ENCODE measurements at regions not wholly inside any gene's neighbourhood (a gene's known extent, or its start where the extent isn't known, plus 50 kb on each side); places are given as distances from the start of the nearest gene placed in this dataset.

DNA sequence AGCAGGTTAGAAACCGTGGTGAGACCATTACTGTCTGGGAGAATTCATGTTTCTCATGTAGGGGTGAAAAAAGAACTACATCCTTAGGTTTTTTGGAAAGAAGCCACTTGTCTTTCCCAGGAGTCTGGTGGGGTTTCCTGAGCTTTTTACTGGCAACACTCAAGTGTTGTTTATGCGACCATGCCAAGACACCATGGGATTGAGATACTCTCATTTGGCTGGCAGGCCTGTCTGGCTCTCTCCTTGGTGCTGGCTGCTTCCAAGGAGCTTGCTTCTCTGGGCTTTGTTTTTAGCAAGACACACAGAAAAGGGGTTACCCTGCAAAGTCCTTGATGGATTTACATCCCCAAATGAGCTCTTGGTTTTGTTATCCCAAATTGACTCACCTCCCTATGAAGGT is 80.9 kb upstream of the ISL1 start:
- no peaks in the 10 kb centered on the region for H4K20me1 ChIP-seq (ENCODE audit: control insufficient read depth, insufficient read depth, insufficient read length)
- H3K4me2 ChIP-seq (ENCODE audit: insufficient read depth, insufficient read length, low read length) = no peak overlapping the region
- H3K9ac ChIP-seq (ENCODE audit: extremely low read depth, insufficient read length, low read length) = no peak overlapping the region
- no peak overlapping the region for H2BK20ac ChIP-seq (ENCODE audit: low read depth, low read length, poor library complexity, severe bottlenecking)
- H3K23me2 ChIP-seq (ENCODE audit: insufficient read length, low read depth, low read length, poor library complexity, severe bottlenecking) = no peaks in the 10 kb centered on the region
- Mint-ChIP-seq H3K4me1 (no peaks in the 10 kb centered on the region), H3K4me3 (no peak overlapping the region), H3K36me3 (ENCODE audit: insufficient read depth in 1 of 3, low read depth in 3 of 3) (peaks cover 13 to 41% (median 23%) of the 10 kb centered on the region in 3 experiments), H3K27ac (no peak overlapping the region), H3K9me3 (peaks cover 40 to 42% of the 10 kb centered on the region in 2 experiments), H3K27me3 (ENCODE audit: low read depth) (no peaks in the 10 kb centered on the region)
- no peak overlapping the region for H2AFZ ChIP-seq (ENCODE audit: low read length)
- no peak overlapping the region for H3K56ac ChIP-seq (ENCODE audit: insufficient read length, low read depth, low read length)
- H3T11ph ChIP-seq (ENCODE audit: low read length) = no peak overlapping the region
- H3K4ac ChIP-seq (ENCODE audit: low read depth, low read length) = no peak overlapping the region
- no peak overlapping the region for H2BK5ac ChIP-seq (ENCODE audit: insufficient read length, low read length)
- H4K5ac ChIP-seq (ENCODE audit: insufficient read length, low read depth, low read length) = no peak overlapping the region
- no CpG with 5 or more reads among the region's 2 CpGs for WGBS (ENCODE audit: extremely low coverage, insufficient read length, low lambda C conversion rate)
- H3K79me2 ChIP-seq (ENCODE audit: insufficient read depth, low read length) = no peaks in the 10 kb centered on the region
- H2AK5ac ChIP-seq (ENCODE audit: insufficient read length, low read length) = no peak overlapping the region
- no peak for DNase-seq
- no peak overlapping the region for H4K91ac ChIP-seq (ENCODE audit: insufficient read length, low read depth, low read length)
- H3K27me3 ChIP-seq (ENCODE audit: insufficient read depth, low read length) = no peaks in the 10 kb centered on the region
- no peak overlapping the region for H2BK15ac ChIP-seq (ENCODE audit: low read depth, low read length)
- H4K8ac ChIP-seq (replicated peaks; ENCODE audit: insufficient read length, low read depth, low read length) = no peak overlapping the region
- H3K79me1 ChIP-seq (ENCODE audit: insufficient read depth, low read depth, low read length, poor library complexity, severe bottlenecking) = no peaks in the 10 kb centered on the region
- H3K9me3 ChIP-seq (ENCODE audit: control insufficient read depth, low read depth, low read length) = no peaks in the 10 kb centered on the region
- TF ChIP-seq CTCF (conservative IDR thresholded peaks at IDR 0.05) = no peak
- no peak overlapping the region for H3K18ac ChIP-seq (ENCODE audit: insufficient read length, low read depth, low read length)
- H3K27ac ChIP-seq (ENCODE audit: insufficient read length, low read depth, low read length) = no peak overlapping the region
- H3K14ac ChIP-seq (ENCODE audit: insufficient read depth, low read length) = no peak overlapping the region
- no peaks in the 10 kb centered on the region for H3K4me1 ChIP-seq (ENCODE audit: insufficient read depth, low read length)
- H2BK120ac ChIP-seq (ENCODE audit: low read depth, low read length, poor library complexity, severe bottlenecking) = no peak overlapping the region
- no peak overlapping the region for H3K23ac ChIP-seq (ENCODE audit: insufficient read length, low read depth, low read length)
- H2BK12ac ChIP-seq (ENCODE audit: insufficient read length, low read depth, low read length) = no peak overlapping the region
